Amniotic stem cell (primary cell): ENCODE measurements at regions not wholly inside any gene's neighbourhood (a gene's known extent, or its start where the extent isn't known, plus 50 kb on each side); places are given as distances from the start of the nearest gene placed in this dataset.

Source experiments
- DNase-seq: peaks from one replicate; lab custom pipeline; 2025; lab: John Stamatoyannopoulos, UW

GRCh38 chr9:24488896-24489295, 56.8 kb downstream of the IZUMO3 start:
- DNase-seq = no peak

DNA sequence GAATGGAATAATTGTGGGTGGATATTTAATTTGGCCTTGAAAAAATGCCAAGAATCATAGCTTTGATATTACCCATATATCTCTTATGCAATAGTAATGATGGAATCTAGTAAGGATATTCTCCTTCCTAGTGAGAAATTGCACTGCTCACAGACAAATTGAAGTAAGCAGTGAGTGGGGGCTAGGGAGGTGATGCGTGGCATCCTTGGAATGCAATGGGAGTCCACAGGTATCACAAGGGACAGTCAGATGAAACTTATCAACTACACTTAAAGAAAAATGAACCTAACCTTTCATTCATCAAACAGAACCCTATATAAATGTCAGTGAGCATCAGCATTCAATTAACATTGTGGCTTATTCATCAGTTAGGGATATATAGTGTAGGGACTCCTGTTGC, 57.8 kb downstream of the IZUMO3 start:
- DNase-seq = no peak

DNA sequence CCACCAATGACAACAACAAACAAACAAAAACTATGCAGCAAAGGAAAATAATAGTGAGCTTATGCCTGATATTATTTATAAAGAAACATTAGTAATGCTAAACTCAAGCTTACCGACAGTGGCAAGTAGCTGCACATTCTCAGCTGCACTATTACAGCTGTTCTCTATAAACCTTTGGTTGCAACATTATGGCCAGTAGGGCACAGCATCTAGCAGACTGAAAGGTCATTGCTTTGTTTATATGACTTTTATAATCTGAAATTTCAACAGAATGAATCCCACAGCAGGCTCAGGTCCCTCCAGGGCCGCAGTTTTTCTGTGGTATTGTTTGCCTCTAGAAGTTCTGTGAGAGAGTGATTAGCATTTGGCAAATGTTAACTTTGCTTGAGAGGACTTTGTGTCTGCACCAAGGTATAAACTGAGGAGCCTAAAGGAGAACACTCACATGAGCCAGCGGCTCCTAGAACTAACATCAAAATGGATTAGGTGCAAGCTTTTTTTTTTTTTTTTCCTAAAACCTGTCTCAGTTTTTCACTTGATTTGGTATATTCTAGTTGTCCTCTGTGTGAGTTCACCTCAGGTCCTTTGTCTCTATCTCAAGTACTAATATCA, 58.3 kb downstream of the IZUMO3 start:
- no peak for DNase-seq

DNA sequence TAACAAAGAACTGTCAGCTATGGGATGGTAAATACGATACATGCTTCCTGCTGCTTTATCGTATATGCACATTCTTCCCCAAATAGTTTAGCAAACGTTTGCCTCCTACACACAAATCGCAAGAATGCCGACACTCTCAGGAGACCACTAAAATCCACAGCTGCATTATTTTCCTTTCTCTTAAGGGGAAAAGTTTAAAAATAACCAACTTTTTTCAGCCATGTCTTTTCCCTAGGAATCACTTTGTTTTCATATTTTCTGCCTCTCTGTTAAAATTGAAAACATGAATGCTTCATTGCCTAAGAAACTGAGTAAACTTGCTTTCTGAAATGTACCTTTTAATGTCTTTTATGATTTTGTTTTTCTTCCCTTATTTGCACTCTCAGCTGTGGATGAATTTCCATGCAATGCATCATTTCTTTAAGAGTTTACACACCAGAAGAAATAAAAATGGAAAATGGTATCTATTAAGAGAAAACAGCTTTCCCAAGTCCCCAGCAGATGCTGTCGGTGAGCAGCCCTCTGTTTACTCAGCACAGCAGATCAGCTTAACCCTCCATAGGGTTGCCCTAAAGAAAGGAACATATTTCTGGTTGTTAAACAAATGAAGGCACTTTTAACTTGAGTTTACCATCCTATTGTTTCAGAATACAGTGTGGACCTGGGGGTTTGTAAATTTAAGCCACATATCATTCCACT, 66.2 kb downstream of the IZUMO3 start:
- DNase-seq = no peak

DNA sequence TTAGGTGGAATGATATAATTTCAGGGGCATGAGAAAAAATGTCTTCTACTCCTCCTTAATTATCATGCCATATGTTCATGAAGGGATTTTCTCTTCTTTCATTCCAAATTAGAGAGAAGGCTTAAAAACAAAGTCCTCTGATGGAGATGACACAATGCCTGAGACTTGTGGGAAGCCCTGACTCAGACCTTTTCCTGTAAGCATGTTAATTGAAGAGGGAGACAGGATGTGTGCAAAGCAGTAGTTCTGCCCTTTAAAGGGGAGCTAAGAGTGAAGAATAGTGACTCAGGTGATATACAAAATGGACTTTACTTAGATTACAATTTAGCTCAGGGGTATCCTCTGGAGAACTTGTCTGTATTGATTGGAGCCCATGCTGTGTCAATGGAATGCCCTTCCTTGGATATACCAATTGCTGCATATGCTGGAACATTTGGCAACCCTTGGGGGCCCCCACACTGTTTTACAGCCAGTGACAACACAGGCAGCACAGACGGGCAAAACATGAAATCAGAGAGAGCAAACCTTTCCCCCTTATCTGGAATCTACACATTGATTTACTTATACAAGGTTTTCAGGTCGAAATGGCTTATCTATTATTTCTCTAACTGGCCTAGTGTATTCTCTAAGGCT, 81.3 kb downstream of the IZUMO3 start:
- no peak for DNase-seq

- DNase-seq = no peak
Observed at GRCh38 chr9:24462951-24463350, 82.7 kb downstream of the IZUMO3 start.

- DNase-seq = no peak
Observed at GRCh38 chr9:24460781-24461180, 84.9 kb downstream of the IZUMO3 start.

DNA sequence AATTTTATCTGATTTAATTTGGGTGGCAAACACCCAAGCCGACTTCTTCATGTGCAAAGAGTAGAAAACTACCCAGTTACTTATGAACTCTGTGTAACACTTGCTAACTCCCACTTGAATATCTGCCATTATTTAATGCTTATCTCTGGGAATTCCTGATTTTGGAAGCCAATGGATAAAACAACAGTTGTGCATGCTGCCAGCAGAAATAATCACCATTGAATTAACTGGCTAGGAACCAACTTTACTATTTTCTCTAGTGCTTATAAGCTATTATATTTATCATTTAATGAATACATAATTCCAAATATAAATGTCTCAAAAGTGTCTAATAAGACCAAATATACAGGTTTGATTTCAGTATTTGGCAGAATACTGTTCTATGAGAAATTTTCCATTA, 85.7 kb downstream of the IZUMO3 start:
- no peak for DNase-seq

- no peak for DNase-seq
Observed at GRCh38 chr9:24451346-24451745, 94.4 kb downstream of the IZUMO3 start.

GRCh38 chr9:24449976-24450375, 95.7 kb downstream of the IZUMO3 start:
- DNase-seq = no peak

DNA sequence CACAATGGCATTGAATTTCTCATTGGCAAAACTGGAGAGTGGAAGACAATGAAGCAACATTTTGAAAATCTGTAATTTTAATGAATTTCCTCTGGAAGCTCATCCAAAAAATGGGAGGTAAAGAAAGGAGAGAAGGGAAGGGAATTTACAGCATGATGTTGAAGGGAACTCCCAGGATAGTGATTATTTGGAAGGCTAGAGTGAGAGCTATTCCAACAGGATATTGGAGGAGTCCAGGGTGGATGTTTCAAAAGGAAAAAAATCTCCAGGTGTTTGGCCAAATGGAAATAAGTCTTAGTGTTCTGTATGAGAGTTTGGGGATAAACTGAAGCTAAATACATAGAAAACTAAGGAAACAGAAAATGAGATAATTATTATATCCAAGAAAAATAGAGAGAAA, 106.2 kb downstream of the IZUMO3 start:
- DNase-seq = no peak

DNA sequence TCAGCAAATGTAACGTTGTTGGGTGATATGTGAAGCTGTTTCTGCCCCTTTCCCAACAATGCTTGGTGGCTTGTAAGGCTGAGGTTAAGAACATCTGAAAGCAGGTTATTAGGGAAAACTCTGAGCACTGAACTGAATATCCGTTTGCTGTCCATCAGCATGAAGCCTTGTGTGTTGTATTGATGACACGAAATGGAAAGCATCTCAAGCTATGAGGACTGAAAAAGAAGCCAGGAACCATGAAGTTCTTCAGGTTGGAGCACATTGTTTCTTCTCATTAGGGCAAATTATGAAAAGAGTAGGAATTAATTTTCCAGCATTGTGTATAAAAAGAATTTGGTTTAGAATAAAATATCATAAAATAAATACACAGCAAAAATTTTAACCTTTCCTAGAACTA, 106.8 kb downstream of the IZUMO3 start:
- no peak for DNase-seq

DNA sequence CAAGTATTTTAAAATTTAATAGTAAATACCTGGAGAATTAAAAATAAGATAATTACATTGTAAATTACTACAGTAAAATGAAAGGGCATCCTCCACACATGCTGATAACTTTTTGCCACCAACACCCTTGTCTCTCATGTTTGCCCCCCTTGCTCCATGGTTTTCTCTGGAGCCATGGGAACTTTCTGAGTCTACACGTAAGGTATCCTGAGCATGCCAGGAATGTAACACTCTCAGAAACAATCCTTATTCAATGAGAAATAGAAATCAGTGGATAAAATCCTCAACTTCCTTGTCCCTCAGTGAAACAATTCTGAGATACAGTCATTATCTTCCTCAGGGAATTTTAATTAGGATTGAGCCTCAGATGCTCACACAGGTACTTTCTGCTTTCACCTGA, 108.9 kb downstream of the IZUMO3 start:
- no peak for DNase-seq

DNA sequence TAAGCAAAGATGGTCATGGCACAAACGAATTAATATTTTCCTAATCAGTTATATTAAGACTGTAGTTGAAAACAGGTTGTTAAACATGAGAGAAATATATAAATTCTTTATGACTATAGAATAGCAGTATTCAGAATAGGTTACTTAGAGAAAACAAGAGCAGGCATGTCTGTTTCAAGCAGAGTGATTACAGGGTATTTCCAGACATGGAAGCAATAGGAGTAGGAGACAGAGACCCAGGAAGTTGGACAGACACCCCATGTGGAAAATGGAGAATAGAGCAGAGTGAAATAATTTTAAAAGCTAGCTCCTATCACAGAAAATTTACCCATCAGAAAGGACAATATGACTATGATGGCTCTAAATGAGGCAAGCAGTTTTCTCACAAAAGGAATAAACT, 111.5 kb downstream of the IZUMO3 start:
- DNase-seq = no peak

- no peak for DNase-seq
Observed at GRCh38 chr9:24416136-24416535, 129.6 kb downstream of the IZUMO3 start.

DNA sequence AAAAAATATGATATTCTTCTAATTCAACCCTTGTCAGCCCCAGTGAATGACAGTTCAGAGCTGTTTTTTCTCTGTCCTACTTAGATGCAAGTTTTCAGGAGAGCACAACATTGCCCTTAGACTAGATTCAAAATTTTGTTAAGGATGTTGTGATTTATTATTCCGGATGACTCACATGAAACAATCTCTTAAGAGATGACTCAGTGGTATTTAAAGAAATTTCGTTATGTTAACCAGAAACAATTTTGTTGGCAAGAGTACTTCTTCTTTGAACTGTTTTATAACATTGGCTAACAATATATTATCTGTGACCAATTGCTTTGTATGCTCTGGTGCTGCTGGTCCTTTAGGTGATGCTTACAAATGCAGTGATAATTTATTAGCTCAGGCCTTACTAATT, 132.0 kb downstream of the IZUMO3 start:
- no peak for DNase-seq

DNA sequence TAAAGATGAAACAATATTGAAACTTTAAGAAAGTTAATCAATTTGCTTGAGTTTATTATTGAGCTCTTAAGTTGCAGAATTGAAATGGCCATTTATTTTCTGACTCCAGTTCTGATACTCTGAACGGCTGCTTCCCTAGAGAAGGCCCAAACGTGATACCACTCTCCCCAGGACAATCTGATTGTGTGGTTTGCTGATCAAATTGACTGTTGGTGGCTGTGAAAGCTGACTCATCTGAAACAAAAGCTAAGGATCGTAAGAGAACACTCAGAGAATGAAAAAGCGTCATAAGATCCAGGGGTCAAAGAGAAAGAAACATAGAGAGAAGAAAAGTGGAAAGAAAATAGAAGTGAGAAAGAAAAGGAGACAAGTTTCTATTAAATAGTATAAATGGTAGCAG, 147.2 kb downstream of the IZUMO3 start:
- DNase-seq = no peak

- no peak for DNase-seq
Observed at GRCh38 chr9:24391095-24391494, 154.6 kb downstream of the IZUMO3 start.

DNA sequence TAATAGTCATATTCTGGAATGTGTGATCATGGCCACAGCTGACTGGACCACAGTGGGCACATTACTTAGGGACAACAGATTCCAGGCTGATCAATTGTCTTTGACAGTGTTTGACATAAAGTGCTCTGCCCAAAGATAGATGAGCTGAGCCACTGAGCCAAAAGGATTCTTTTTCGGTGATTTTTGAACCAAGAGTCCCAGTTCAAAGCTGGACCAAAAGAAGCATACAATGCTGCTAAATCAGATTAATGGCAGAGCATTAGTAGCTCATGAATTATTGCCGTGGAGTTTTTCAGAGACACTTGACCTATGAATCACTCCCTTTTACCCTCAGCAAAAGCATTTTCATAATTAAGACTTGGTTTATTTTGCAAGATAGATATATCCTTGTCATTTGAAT, 160.6 kb downstream of the IZUMO3 start:
- DNase-seq = no peak

- no peak for DNase-seq
Observed at GRCh38 chr9:24382566-24382965, 163.1 kb downstream of the IZUMO3 start.

DNA sequence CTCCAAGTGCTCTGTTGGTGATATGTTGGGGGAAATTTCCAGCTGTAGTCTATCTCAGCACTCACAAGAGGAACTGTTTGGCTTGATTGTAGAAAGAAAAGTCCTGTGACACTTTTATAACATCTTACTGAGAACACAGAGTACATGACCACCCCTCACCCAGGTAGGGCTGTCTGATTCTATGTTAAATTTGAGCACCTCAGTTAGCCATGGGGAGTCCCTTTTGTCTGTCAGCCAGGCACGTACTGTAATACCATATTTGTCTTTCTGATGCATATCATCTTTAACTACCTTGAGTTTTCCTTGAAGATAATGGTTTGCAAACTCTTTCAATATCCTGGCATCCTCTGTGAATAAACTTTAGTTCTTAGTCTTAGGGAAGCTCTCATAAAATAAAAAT, 164.5 kb downstream of the IZUMO3 start:
- DNase-seq = no peak

DNA sequence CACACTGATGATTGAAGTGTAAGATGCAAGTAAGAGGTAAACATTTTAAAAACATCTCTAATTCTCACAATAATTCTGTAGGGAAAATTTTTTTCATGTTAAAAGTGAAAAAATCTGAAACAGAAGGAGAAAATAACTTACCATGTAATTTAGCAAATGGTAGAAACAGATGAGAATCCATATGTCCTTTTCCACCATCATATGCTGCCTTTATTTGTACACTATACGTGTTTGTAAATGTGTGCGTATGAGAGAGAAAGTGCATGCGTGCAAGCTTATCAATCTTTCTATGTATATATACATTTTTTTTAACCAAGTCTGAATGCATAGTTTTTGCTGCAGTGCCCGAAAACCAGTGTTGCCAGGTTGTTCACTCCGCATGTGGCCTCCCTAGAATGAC, 186.7 kb downstream of the IZUMO3 start:
- no peak for DNase-seq

GRCh38 chr9:24351973-24352372, 193.7 kb downstream of the IZUMO3 start:
- no peak for DNase-seq

DNA sequence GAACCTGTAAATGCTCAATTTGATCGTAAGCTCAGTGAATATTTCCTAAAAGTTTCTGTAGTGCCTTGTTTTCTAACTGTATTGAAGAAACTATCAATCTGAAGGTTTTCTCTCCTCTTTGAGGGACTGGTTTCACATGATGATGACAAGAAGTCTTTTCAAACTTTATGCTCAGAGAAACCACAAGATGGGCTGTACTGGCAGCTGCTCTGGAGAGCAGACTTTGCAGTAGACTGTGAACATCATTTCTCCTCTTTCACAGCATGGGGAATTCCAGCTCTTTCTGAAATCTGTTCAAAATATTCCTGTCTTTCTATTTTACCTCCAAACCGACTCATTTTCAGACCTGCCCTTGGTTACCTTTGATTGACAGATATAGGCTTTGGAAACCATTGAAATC, 194.4 kb downstream of the IZUMO3 start:
- no peak for DNase-seq
